ENCODE measurements at regions not wholly inside any gene's neighbourhood (a gene's known extent, or its start where the extent isn't known, plus 50 kb on each side); places are given as distances from the start of the nearest gene placed in this dataset.

DNA sequence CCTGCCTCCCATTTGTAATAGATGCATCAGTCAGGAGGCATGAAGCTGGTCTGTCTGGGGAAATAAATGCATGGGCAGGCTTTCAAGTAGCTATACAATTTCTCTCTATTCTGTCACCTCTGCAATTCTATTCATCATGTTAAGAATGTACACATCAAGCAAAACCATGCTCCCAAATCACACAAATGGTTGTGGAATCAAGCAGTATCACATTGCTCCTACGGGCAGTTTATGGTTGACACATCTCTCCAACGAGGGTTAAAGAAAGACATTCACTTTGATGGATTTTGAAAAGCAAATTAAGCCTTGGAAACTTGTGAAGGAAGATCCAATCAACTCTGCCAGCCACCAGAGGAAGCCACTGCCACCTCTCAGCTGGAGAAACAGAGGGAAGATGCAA, 1277.4 kb upstream of the TMEM132C start:
- H3K4me3 Mint-ChIP-seq = no peak overlapping the region
- no peak for ATAC-seq
- H3K27ac Mint-ChIP-seq = no peak overlapping the region
- peaks cover 5% of the 10 kb centered on the region for H3K9me3 Mint-ChIP-seq
- H3K36me3 Mint-ChIP-seq = no peaks in the 10 kb centered on the region
- no peaks in the 10 kb centered on the region for H3K4me1 Mint-ChIP-seq
- DNase-seq (ENCODE audit: low spot score in 2 of 2) = no peak

GRCh38 chr12:126993898-126994297, 1273.1 kb upstream of the TMEM132C start:
- no peak for ATAC-seq
- peaks cover 2% of the 10 kb centered on the region for H3K9me3 Mint-ChIP-seq
- DNase-seq (ENCODE audit: low spot score in 2 of 2) = no peak

DNA sequence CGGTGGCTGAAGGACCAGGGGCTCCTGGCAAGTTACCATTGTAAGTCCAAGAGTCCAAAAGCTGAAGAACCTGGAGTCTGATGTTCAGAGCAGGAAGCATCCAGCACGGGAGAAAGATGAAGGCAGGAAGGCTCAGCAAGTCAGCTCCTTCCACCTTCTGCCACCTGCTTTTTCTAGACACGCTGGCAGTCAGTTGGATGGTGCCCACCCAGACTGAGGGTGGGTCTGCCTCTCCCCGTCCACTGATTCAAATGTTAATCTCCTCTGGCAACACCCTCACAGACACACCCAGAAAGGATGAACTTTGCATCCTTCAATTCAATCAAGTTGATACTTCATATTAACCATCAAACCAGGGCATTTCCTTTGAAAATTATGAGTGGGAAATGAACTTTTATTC, 1272.4 kb upstream of the TMEM132C start:
- H3K9me3 Mint-ChIP-seq = peaks cover 2% of the 10 kb centered on the region
- no peak for DNase-seq (ENCODE audit: low spot score in 2 of 2)
- ATAC-seq = no peak
- H3K36me3 Mint-ChIP-seq = no peaks in the 10 kb centered on the region
- H3K4me1 Mint-ChIP-seq = no peaks in the 10 kb centered on the region
- no peak overlapping the region for H3K27ac Mint-ChIP-seq
- no peak overlapping the region for H3K4me3 Mint-ChIP-seq

More at GRCh38 chr12:126993898-126994297, 1273.1 kb upstream of the TMEM132C start:
- no peak overlapping the region for H3K27ac Mint-ChIP-seq
- no peaks in the 10 kb centered on the region for H3K4me1 Mint-ChIP-seq
- H3K4me3 Mint-ChIP-seq = no peak overlapping the region
- H3K36me3 Mint-ChIP-seq = no peaks in the 10 kb centered on the region

- ATAC-seq (no peak), DNase-seq (ENCODE audit: low spot score in 2 of 2) (no peak)
- no peaks in the 10 kb centered on the region for H3K36me3 Mint-ChIP-seq
- H3K4me3 Mint-ChIP-seq = no peak overlapping the region
- H3K27ac Mint-ChIP-seq = no peak overlapping the region
- no peaks in the 10 kb centered on the region for H3K4me1 Mint-ChIP-seq
- no peaks in the 10 kb centered on the region for H3K9me3 Mint-ChIP-seq
Measured at GRCh38 chr12:126998031-126998430, 1268.9 kb upstream of the TMEM132C start.

DNA sequence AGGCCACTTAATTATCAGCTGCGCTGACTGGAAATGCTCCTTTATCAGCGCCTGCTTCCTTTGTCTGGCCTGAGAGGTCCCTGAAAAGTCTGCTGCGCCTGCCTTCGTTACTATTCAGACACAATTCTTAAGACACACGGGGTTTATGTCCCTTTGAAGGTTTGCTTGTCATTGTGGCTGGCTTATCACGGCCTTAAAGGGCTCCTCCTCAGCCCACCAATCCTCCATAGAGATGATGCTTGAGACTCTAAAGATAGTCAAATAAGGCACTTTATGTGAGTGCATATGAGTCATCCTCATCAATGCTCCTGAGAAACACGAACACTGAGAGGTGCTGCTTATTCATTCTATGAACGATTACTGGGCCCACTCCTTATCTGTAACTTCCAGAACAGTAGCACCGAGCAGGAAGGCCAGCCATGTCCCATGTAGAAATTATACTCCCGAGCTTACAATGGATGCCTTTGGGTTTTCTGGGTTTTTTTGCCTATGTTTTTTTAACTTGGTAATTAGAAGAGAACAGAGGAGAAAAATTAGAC, 1268.2 kb upstream of the TMEM132C start:
- Mint-ChIP-seq H3K36me3 (no peaks in the 10 kb centered on the region), H3K4me1 (no peaks in the 10 kb centered on the region), H3K9me3 (no peaks in the 10 kb centered on the region), H3K4me3 (no peak overlapping the region), H3K27ac (no peak overlapping the region)
- ATAC-seq (peak; percentile 45), DNase-seq (ENCODE audit: low spot score in 2 of 2) (no peak)

GRCh38 chr12:126999352-126999751, 1267.6 kb upstream of the TMEM132C start:
- Mint-ChIP-seq H3K9me3 (no peaks in the 10 kb centered on the region), H3K27ac (no peak overlapping the region), H3K36me3 (no peaks in the 10 kb centered on the region), H3K4me1 (no peaks in the 10 kb centered on the region), H3K4me3 (no peak overlapping the region)
- no peak for ATAC-seq
- DNase-seq (ENCODE audit: low spot score in 2 of 2) = no peak

DNA sequence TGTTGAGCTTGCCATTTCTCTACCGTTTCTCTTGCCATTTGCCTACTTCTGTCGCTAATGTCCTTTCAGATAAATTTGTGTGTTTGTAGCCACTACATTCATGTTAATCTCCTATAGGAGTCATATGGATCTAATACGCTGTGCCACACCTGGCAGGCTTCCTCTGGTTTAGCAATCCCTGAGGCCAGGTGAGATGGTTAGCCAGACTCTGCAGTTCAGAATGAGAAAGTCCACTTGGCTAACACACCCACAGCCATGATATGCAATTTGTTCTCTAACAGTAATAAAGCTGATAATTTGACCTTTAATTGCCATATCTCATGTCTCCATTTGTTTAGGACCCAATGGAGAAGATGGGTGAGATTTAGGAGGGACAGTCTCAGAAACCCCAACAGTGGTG, 1261.6 kb upstream of the TMEM132C start:
- ATAC-seq (no peak), DNase-seq (ENCODE audit: low spot score in 2 of 2) (no peak)
- H3K36me3 Mint-ChIP-seq = no peaks in the 10 kb centered on the region
- no peaks in the 10 kb centered on the region for H3K4me1 Mint-ChIP-seq
- H3K4me3 Mint-ChIP-seq = no peak overlapping the region
- H3K9me3 Mint-ChIP-seq = no peaks in the 10 kb centered on the region
- no peak overlapping the region for H3K27ac Mint-ChIP-seq

DNA sequence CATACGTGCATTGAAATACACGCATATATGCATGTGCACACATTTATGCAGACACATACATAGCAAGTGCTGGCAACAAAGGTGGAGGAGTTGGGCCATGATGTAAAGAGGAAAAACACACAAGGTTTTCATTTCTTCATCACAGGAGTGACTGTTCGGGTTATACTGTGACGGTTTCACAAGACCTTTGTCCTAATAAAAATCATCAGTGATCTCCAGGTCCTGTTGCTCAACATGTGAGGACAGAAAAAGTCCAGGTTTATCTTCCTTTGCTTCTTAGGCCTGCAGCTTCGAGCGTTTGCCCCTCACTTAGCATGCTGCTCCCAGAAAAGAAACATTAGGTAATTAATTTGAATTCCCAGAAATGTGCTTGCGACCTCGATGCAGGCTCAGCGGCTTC, 1260.0 kb upstream of the TMEM132C start:
- Mint-ChIP-seq H3K4me3 (no peak overlapping the region), H3K36me3 (no peaks in the 10 kb centered on the region), H3K4me1 (no peaks in the 10 kb centered on the region), H3K27ac (no peak overlapping the region), H3K9me3 (peaks cover 3% of the 10 kb centered on the region)
- DNase-seq (ENCODE audit: low spot score in 2 of 2) (no peak), ATAC-seq (no peak)

- DNase-seq (ENCODE audit: low spot score in 2 of 2) = no peak
- H3K36me3 Mint-ChIP-seq = no peaks in the 10 kb centered on the region
- H3K4me3 Mint-ChIP-seq = no peak overlapping the region
- H3K4me1 Mint-ChIP-seq = no peaks in the 10 kb centered on the region
- H3K9me3 Mint-ChIP-seq = peaks cover 3% of the 10 kb centered on the region
- no peak overlapping the region for H3K27ac Mint-ChIP-seq
- ATAC-seq = no peak
Measured at GRCh38 chr12:127008755-127009403, 1258.1 kb upstream of the TMEM132C start.

DNA sequence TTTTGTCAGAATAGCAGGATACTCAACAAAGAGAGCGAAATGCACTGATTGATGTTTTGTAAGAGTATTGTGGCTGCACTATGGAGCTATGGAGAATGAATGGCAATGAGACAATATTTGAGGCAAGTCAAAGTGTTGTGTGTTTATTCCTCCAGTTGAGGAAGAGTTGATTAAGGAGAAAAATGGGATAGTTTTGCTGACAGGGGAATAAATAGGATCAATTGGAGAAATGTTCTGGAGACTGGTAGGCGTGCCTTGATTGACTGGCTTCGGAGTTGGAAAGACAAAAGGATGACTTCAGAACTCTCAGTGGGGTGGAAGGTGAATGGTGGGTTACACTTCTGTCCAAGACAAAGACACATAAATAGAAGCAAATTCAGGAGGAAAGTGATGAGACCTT, 1254.9 kb upstream of the TMEM132C start:
- ATAC-seq (no peak), DNase-seq (ENCODE audit: low spot score in 2 of 2) (no peak)
- no peaks in the 10 kb centered on the region for H3K4me1 Mint-ChIP-seq
- H3K4me3 Mint-ChIP-seq = no peak overlapping the region
- no peaks in the 10 kb centered on the region for H3K36me3 Mint-ChIP-seq
- peaks cover 3% of the 10 kb centered on the region for H3K9me3 Mint-ChIP-seq
- no peak overlapping the region for H3K27ac Mint-ChIP-seq

- H3K4me1 Mint-ChIP-seq = no peaks in the 10 kb centered on the region
- DNase-seq (ENCODE audit: low spot score in 2 of 2) (no peak), ATAC-seq (no peak)
- H3K27ac Mint-ChIP-seq = no peak overlapping the region
- peaks cover 3% of the 10 kb centered on the region for H3K9me3 Mint-ChIP-seq
- H3K36me3 Mint-ChIP-seq = no peaks in the 10 kb centered on the region
- no peak overlapping the region for H3K4me3 Mint-ChIP-seq
Measured at GRCh38 chr12:127013197-127013596, 1253.8 kb upstream of the TMEM132C start.

DNA sequence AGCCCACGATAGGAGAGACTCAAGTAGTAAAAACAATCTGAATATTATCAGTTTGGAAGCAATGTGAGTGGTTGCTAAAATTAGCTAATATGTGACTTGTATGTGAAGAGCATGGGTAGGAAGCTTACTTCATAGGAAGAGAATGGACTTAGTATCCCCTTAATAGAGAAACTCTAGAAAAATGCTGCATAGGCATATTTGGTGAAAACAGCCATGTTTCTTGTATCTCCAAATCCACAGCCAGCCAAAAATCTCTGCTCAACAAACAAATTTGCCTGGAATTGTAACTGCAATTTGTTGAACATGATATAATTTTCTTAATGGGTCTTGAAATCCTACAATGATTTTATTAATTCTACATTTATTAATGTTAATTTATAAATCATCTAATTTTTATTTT, 1252.9 kb upstream of the TMEM132C start:
- H3K27ac Mint-ChIP-seq = no peak overlapping the region
- no peaks in the 10 kb centered on the region for H3K4me1 Mint-ChIP-seq
- H3K36me3 Mint-ChIP-seq = no peaks in the 10 kb centered on the region
- ATAC-seq (no peak), DNase-seq (ENCODE audit: low spot score in 2 of 2) (no peak)
- H3K4me3 Mint-ChIP-seq = no peak overlapping the region
- peaks cover 3% of the 10 kb centered on the region for H3K9me3 Mint-ChIP-seq

- Mint-ChIP-seq H3K4me1 (no peaks in the 10 kb centered on the region), H3K27ac (no peak overlapping the region)
- no peak for ATAC-seq
Measured at GRCh38 chr12:127024791-127025190, 1242.2 kb upstream of the TMEM132C start.

DNA sequence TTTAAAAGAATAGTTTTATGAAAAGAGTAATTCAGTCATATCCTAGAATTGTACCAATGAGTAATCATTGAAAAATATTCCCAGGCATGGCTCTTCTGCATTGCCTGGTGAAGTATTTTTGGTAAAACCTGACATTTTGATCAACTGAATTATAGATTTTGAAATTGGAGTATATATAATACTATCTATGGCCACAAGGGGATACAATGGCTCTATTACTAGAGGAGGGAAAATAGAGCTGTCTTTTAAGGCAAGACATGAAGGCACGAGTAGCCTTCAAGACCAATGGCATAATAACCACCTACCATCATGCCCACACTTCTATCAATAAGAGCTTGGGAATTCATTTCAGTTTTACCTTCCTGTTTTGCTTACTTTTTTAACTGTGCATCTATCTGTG, 1241.4 kb upstream of the TMEM132C start:
- ATAC-seq (no peak), DNase-seq (ENCODE audit: low spot score in 2 of 2) (no peak)
- Mint-ChIP-seq H3K9me3 (no peaks in the 10 kb centered on the region), H3K4me1 (no peaks in the 10 kb centered on the region), H3K27ac (no peak overlapping the region), H3K4me3 (no peak overlapping the region), H3K36me3 (no peaks in the 10 kb centered on the region)

More at GRCh38 chr12:127024791-127025190, 1242.2 kb upstream of the TMEM132C start:
- Mint-ChIP-seq H3K36me3 (no peaks in the 10 kb centered on the region), H3K4me3 (no peak overlapping the region), H3K9me3 (no peaks in the 10 kb centered on the region)
- no peak for DNase-seq (ENCODE audit: low spot score in 2 of 2)

- Mint-ChIP-seq H3K4me3 (no peak overlapping the region), H3K9me3 (no peaks in the 10 kb centered on the region), H3K27ac (no peak overlapping the region), H3K36me3 (no peaks in the 10 kb centered on the region), H3K4me1 (no peaks in the 10 kb centered on the region)
- no peak for ATAC-seq
- DNase-seq (ENCODE audit: low spot score in 2 of 2) = no peak
Measured at GRCh38 chr12:127035011-127035879, 1231.7 kb upstream of the TMEM132C start.

DNA sequence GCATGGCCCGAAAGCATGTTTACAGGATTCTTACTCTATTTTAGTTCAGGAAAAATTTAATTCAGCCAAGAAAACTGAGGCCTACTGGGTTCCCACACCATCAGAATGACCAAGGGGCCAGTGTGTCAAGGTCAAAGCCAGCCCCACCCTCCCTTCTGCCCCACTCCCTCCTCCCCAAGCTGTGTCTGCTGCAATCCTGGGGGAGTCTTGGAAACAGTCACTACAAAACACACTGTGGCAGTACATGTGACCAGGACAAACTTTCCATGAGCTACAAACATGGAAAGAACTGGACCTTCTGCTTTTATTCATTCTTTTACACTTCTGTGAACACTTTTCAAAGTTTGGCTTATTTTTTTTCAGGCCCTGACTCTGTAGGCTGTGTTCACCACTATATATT, 1228.8 kb upstream of the TMEM132C start:
- no peak overlapping the region for H3K27ac Mint-ChIP-seq
- H3K4me1 Mint-ChIP-seq = no peaks in the 10 kb centered on the region
- no peak overlapping the region for H3K4me3 Mint-ChIP-seq
- H3K9me3 Mint-ChIP-seq = no peaks in the 10 kb centered on the region
- no peak for ATAC-seq
- H3K36me3 Mint-ChIP-seq = no peaks in the 10 kb centered on the region
- DNase-seq (ENCODE audit: low spot score in 2 of 2) = no peak

Data from stimulated activated effector memory CD8-positive, alpha-beta T cell treated with anti-CD3 and anti-CD28 coated beads, Interleukin-12 subunit alpha, Interleukin-12 subunit beta, amount 100 ng/mL, for 72 hours (primary cell).